HG03439 (cell line): ENCODE measurements at regions not wholly inside any gene's neighbourhood (a gene's known extent, or its start where the extent isn't known, plus 50 kb on each side); places are given as distances from the start of the nearest gene placed in this dataset.
"Not testable (repeated sequence)": the region's sequence is repeated elsewhere in the genome, so short reads cannot be mapped to it uniquely, and the experiment has no call there.

Experiments used
- ATAC-seq: cut with Tn5 transposase; IDR thresholded peaks from one replicate; pipeline ENCODE4 v1.9.1; 2021; ENCODE audit warnings: mild to moderate bottlenecking, moderate library complexity; ENCODE audit not compliant: unreplicated experiment

GRCh38 chr12:107366322-107366721, 273.0 kb upstream of the CRY1 start:
- ATAC-seq = no peak

GRCh38 chr12:107368586-107368985, 275.2 kb upstream of the CRY1 start:
- no peak for ATAC-seq

- ATAC-seq = no peak
These were observed 275.7 kb upstream of the CRY1 start for GRCh38 chr12:107369006-107369405.

- ATAC-seq = no peak
These were observed 276.3 kb upstream of the CRY1 start for GRCh38 chr12:107369679-107370078.

GRCh38 chr12:107372229-107372658, 278.9 kb upstream of the CRY1 start:
- no peak for ATAC-seq

GRCh38 chr12:107373238-107373809, 280.0 kb upstream of the CRY1 start:
- no peak for ATAC-seq

- ATAC-seq = no peak
These were observed 281.0 kb upstream of the CRY1 start for GRCh38 chr12:107374161-107374840.

- no peak for ATAC-seq
These were observed 281.9 kb upstream of the CRY1 start for GRCh38 chr12:107375231-107375630.

GRCh38 chr12:107377596-107378385, 284.4 kb upstream of the CRY1 start:
- no peak for ATAC-seq

- ATAC-seq = no peak
These were observed 285.3 kb upstream of the CRY1 start for GRCh38 chr12:107378609-107379008.

- not testable (repeated sequence) for ATAC-seq
These were observed 285.9 kb upstream of the CRY1 start for GRCh38 chr12:107379142-107379851.

- ATAC-seq = no peak
These were observed 286.7 kb upstream of the CRY1 start for GRCh38 chr12:107379852-107380567.

- no peak for ATAC-seq
These were observed 291.3 kb upstream of the CRY1 start for GRCh38 chr12:107384645-107385044.

GRCh38 chr12:107385509-107385908, 292.2 kb upstream of the CRY1 start:
- ATAC-seq = no peak

- no peak for ATAC-seq
These were observed 293.2 kb upstream of the CRY1 start for GRCh38 chr12:107386569-107386968.

GRCh38 chr12:107388263-107388662, 294.9 kb upstream of the CRY1 start:
- ATAC-seq = no peak

- no peak for ATAC-seq
These were observed 295.2 kb upstream of the PWP1 start for GRCh38 chr12:107390414-107390813.

- ATAC-seq = no peak
These were observed 292.4 kb upstream of the PWP1 start for GRCh38 chr12:107393043-107393717.

GRCh38 chr12:107394693-107395092, 290.9 kb upstream of the PWP1 start:
- no peak for ATAC-seq

GRCh38 chr12:107395817-107396216, 289.8 kb upstream of the PWP1 start:
- no peak for ATAC-seq
